ENCODE measurements at regions not wholly inside any gene's neighbourhood (a gene's known extent, or its start where the extent isn't known, plus 50 kb on each side); places are given as distances from the start of the nearest gene placed in this dataset.
"Not testable (repeated sequence)": the region's sequence is repeated elsewhere in the genome, so short reads cannot be mapped to it uniquely, and the experiment has no call there.

- peaks cover 9 to 10% (median 10%) of the 10 kb centered on the region in 3 donors for H3K27me3 ChIP-seq (ENCODE audit: control insufficient read depth in 3 of 3, insufficient read depth in 3 of 3, low read length in 3 of 3)
- H3K27ac ChIP-seq (ENCODE audit: low read depth, low read length), result no peak overlapping the region
- H3K4me1 ChIP-seq (ENCODE audit: control insufficient read depth in 3 of 3, insufficient read depth in 3 of 3, low read length in 3 of 3), result no peaks in the 10 kb centered on the region
- no peaks in the 10 kb centered on the region for H3K36me3 ChIP-seq (ENCODE audit: control insufficient read depth in 3 of 3, insufficient read depth in 3 of 3, low read length in 3 of 3)
- no peak overlapping the region for H3K9ac ChIP-seq (ENCODE audit: low read depth in 1 of 3, low read length in 3 of 3)
- H3K4me3 ChIP-seq (ENCODE audit: low read length in 3 of 3), result no peak overlapping the region
- peaks cover 0 to 2% (median 0%) of the 10 kb centered on the region in 3 donors for H3K9me3 ChIP-seq (ENCODE audit: control insufficient read depth in 3 of 3, low read length in 3 of 3)
Observed at GRCh38 chr12:131211340-131211938, 257.7 kb downstream of the ADGRD1 start.

- H3K27ac ChIP-seq (ENCODE audit: low read depth, low read length), result no peak overlapping the region
- no peak overlapping the region for H3K4me3 ChIP-seq (ENCODE audit: low read length in 3 of 3)
Observed at GRCh38 chr12:131213896-131214442, 260.3 kb downstream of the ADGRD1 start.

GRCh38 chr12:131214936-131215335, 261.2 kb downstream of the ADGRD1 start:
- H3K9ac ChIP-seq (ENCODE audit: low read depth in 1 of 3, low read length in 3 of 3); H3K27ac ChIP-seq (ENCODE audit: low read depth, low read length); H3K4me3 ChIP-seq (ENCODE audit: low read length in 3 of 3); H3K4me1 ChIP-seq (ENCODE audit: control insufficient read depth in 3 of 3, insufficient read depth in 3 of 3, low read length in 3 of 3); H3K9me3 ChIP-seq (ENCODE audit: control insufficient read depth in 3 of 3, low read length in 3 of 3); H3K36me3 ChIP-seq (ENCODE audit: control insufficient read depth in 3 of 3, insufficient read depth in 3 of 3, low read length in 3 of 3): not testable (repeated sequence)
- peaks cover 9 to 21% (median 20%) of the 10 kb centered on the region in 3 donors for H3K27me3 ChIP-seq (ENCODE audit: control insufficient read depth in 3 of 3, insufficient read depth in 3 of 3, low read length in 3 of 3)

More at GRCh38 chr12:131213896-131214442, 260.3 kb downstream of the ADGRD1 start:
- H3K36me3 ChIP-seq (ENCODE audit: control insufficient read depth in 3 of 3, insufficient read depth in 3 of 3, low read length in 3 of 3), result no peaks in the 10 kb centered on the region
- H3K4me1 ChIP-seq (ENCODE audit: control insufficient read depth in 3 of 3, insufficient read depth in 3 of 3, low read length in 3 of 3), result peaks cover 0 to 2% (median 0%) of the 10 kb centered on the region in 3 donors
- H3K9ac ChIP-seq (ENCODE audit: low read depth in 1 of 3, low read length in 3 of 3), result no peak overlapping the region
- H3K9me3 ChIP-seq (ENCODE audit: control insufficient read depth in 3 of 3, low read length in 3 of 3), result peaks cover 0 to 2% (median 0%) of the 10 kb centered on the region in 3 donors
- peaks cover 12 to 20% (median 17%) of the 10 kb centered on the region in 3 donors for H3K27me3 ChIP-seq (ENCODE audit: control insufficient read depth in 3 of 3, insufficient read depth in 3 of 3, low read length in 3 of 3)

- peaks cover 13 to 27% (median 21%) of the 10 kb centered on the region in 3 donors for H3K27me3 ChIP-seq (ENCODE audit: control insufficient read depth in 3 of 3, insufficient read depth in 3 of 3, low read length in 3 of 3)
Observed at GRCh38 chr12:131216587-131216986, 262.9 kb downstream of the ADGRD1 start.

GRCh38 chr12:131217024-131217586, 263.4 kb downstream of the ADGRD1 start:
- Histone ChIP-seq H3K27me3 (ENCODE audit: control insufficient read depth in 3 of 3, insufficient read depth in 3 of 3, low read length in 3 of 3) (peaks cover 16 to 29% (median 24%) of the 10 kb centered on the region in 3 donors), H3K27ac (ENCODE audit: low read depth, low read length) (no peak overlapping the region), H3K4me3 (ENCODE audit: low read length in 3 of 3) (no peak overlapping the region)

More at GRCh38 chr12:131216587-131216986, 262.9 kb downstream of the ADGRD1 start:
- not testable (repeated sequence) for H3K27ac ChIP-seq (ENCODE audit: low read depth, low read length); H3K36me3 ChIP-seq (ENCODE audit: control insufficient read depth in 3 of 3, insufficient read depth in 3 of 3, low read length in 3 of 3); H3K9ac ChIP-seq (ENCODE audit: low read depth in 1 of 3, low read length in 3 of 3); H3K4me1 ChIP-seq (ENCODE audit: control insufficient read depth in 3 of 3, insufficient read depth in 3 of 3, low read length in 3 of 3); H3K9me3 ChIP-seq (ENCODE audit: control insufficient read depth in 3 of 3, low read length in 3 of 3); H3K4me3 ChIP-seq (ENCODE audit: low read length in 3 of 3)

GRCh38 chr12:131218026-131218922, 264.6 kb downstream of the ADGRD1 start:
- peaks cover 2 to 7% (median 5%) of the 10 kb centered on the region in 3 donors for H3K4me1 ChIP-seq (ENCODE audit: control insufficient read depth in 3 of 3, insufficient read depth in 3 of 3, low read length in 3 of 3)
- H3K27ac ChIP-seq (ENCODE audit: low read depth, low read length), result no peak overlapping the region
- peaks cover 22 to 38% (median 29%) of the 10 kb centered on the region in 3 donors for H3K27me3 ChIP-seq (ENCODE audit: control insufficient read depth in 3 of 3, insufficient read depth in 3 of 3, low read length in 3 of 3)
- no peak overlapping the region for H3K4me3 ChIP-seq (ENCODE audit: low read length in 3 of 3)
- no peak overlapping the region for H3K9ac ChIP-seq (ENCODE audit: low read depth in 1 of 3, low read length in 3 of 3)
- no peaks in the 10 kb centered on the region for H3K36me3 ChIP-seq (ENCODE audit: control insufficient read depth in 3 of 3, insufficient read depth in 3 of 3, low read length in 3 of 3)
- no peaks in the 10 kb centered on the region for H3K9me3 ChIP-seq (ENCODE audit: control insufficient read depth in 3 of 3, low read length in 3 of 3)

More at GRCh38 chr12:131217024-131217586, 263.4 kb downstream of the ADGRD1 start:
- Histone ChIP-seq H3K4me1 (ENCODE audit: control insufficient read depth in 3 of 3, insufficient read depth in 3 of 3, low read length in 3 of 3) (peaks cover 1 to 3% (median 2%) of the 10 kb centered on the region in 3 donors), H3K36me3 (ENCODE audit: control insufficient read depth in 3 of 3, insufficient read depth in 3 of 3, low read length in 3 of 3) (no peaks in the 10 kb centered on the region), H3K9ac (ENCODE audit: low read depth in 1 of 3, low read length in 3 of 3) (no peak overlapping the region), H3K9me3 (ENCODE audit: control insufficient read depth in 3 of 3, low read length in 3 of 3) (peaks cover 0 to 2% (median 0%) of the 10 kb centered on the region in 3 donors)

- Histone ChIP-seq H3K9me3 (ENCODE audit: control insufficient read depth in 3 of 3, low read length in 3 of 3) (no peaks in the 10 kb centered on the region), H3K27ac (ENCODE audit: low read depth, low read length) (no peak overlapping the region), H3K9ac (ENCODE audit: low read depth in 1 of 3, low read length in 3 of 3) (no peak overlapping the region), H3K4me3 (ENCODE audit: low read length in 3 of 3) (no peak overlapping the region), H3K4me1 (ENCODE audit: control insufficient read depth in 3 of 3, insufficient read depth in 3 of 3, low read length in 3 of 3) (peaks cover 2 to 7% (median 5%) of the 10 kb centered on the region in 3 donors), H3K27me3 (ENCODE audit: control insufficient read depth in 3 of 3, insufficient read depth in 3 of 3, low read length in 3 of 3) (peaks cover 22 to 42% (median 32%) of the 10 kb centered on the region in 3 donors), H3K36me3 (ENCODE audit: control insufficient read depth in 3 of 3, insufficient read depth in 3 of 3, low read length in 3 of 3) (no peaks in the 10 kb centered on the region)
Observed at GRCh38 chr12:131218923-131219669, 265.4 kb downstream of the ADGRD1 start.

GRCh38 chr12:131219670-131220330, 266.1 kb downstream of the ADGRD1 start:
- Histone ChIP-seq H3K4me1 (ENCODE audit: control insufficient read depth in 3 of 3, insufficient read depth in 3 of 3, low read length in 3 of 3) (peaks cover 2 to 7% (median 5%) of the 10 kb centered on the region in 3 donors), H3K4me3 (ENCODE audit: low read length in 3 of 3) (no peak overlapping the region), H3K27me3 (ENCODE audit: control insufficient read depth in 3 of 3, insufficient read depth in 3 of 3, low read length in 3 of 3) (peaks cover 22 to 42% (median 32%) of the 10 kb centered on the region in 3 donors), H3K36me3 (ENCODE audit: control insufficient read depth in 3 of 3, insufficient read depth in 3 of 3, low read length in 3 of 3) (no peaks in the 10 kb centered on the region), H3K27ac (ENCODE audit: low read depth, low read length) (no peak overlapping the region), H3K9ac (ENCODE audit: low read depth in 1 of 3, low read length in 3 of 3) (no peak overlapping the region), H3K9me3 (ENCODE audit: control insufficient read depth in 3 of 3, low read length in 3 of 3) (no peaks in the 10 kb centered on the region)

GRCh38 chr12:131220331-131220685, 266.6 kb downstream of the ADGRD1 start:
- H3K9ac ChIP-seq (ENCODE audit: low read depth in 1 of 3, low read length in 3 of 3), result no peak overlapping the region
- H3K9me3 ChIP-seq (ENCODE audit: control insufficient read depth in 3 of 3, low read length in 3 of 3), result no peaks in the 10 kb centered on the region
- peaks cover 22 to 42% (median 32%) of the 10 kb centered on the region in 3 donors for H3K27me3 ChIP-seq (ENCODE audit: control insufficient read depth in 3 of 3, insufficient read depth in 3 of 3, low read length in 3 of 3)
- no peak overlapping the region for H3K27ac ChIP-seq (ENCODE audit: low read depth, low read length)
- H3K4me1 ChIP-seq (ENCODE audit: control insufficient read depth in 3 of 3, insufficient read depth in 3 of 3, low read length in 3 of 3), result peaks cover 2 to 7% (median 5%) of the 10 kb centered on the region in 3 donors
- no peak overlapping the region for H3K4me3 ChIP-seq (ENCODE audit: low read length in 3 of 3)
- H3K36me3 ChIP-seq (ENCODE audit: control insufficient read depth in 3 of 3, insufficient read depth in 3 of 3, low read length in 3 of 3), result no peaks in the 10 kb centered on the region

Data from skeletal muscle tissue (tissue), 3 donors.